Mammary epithelial cell (primary cell): ENCODE measurements at regions not wholly inside any gene's neighbourhood (a gene's known extent, or its start where the extent isn't known, plus 50 kb on each side); places are given as distances from the start of the nearest gene placed in this dataset.

Experiments used
- EZH2 ChIP-seq: IDR thresholded peaks from 2 replicates; pipeline ENCODE4 v1.6.1; 2012; ENCODE audit warnings: low read length, inconsistent platforms, borderline replicate concordance
- TF ChIP-seq, protein P1 (sequence below), 2 donors: IDR thresholded peaks in 1 of 2; conservative IDR thresholded peaks in 1 of 2; 2 replicates each; pipeline ENCODE4 v1.5.1; 2011 to 2012; ENCODE audit warnings: inconsistent platforms in 2 of 2, low read length in 2 of 2, mild to moderate bottlenecking in 2 of 2, control low read depth in 1 of 2, low read depth in 1 of 2; ENCODE audit not compliant: insufficient read depth in 1 of 2; ENCODE audit errors: extremely low read depth in 1 of 2

DNA sequence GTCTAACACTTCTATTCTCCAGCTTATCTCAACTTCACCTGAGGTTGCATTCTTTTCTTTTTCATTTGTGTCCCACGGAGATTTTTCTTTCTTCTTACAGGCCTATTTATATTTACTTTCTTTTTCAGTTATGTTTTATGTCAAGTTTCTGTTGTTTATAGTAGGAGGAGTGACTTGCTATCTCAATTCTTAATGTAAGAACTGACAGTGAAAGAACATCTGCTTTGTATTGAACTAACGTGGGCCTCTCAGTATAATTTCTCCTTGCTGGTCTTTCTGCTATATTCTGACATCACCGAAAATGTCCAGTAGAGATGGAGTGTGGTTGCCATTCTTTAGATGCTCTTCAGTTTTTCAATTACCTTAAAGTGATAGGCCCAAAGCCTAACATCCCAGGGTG is 521.7 kb downstream of the EPM2A start:
- TF ChIP-seq, protein P1, sequence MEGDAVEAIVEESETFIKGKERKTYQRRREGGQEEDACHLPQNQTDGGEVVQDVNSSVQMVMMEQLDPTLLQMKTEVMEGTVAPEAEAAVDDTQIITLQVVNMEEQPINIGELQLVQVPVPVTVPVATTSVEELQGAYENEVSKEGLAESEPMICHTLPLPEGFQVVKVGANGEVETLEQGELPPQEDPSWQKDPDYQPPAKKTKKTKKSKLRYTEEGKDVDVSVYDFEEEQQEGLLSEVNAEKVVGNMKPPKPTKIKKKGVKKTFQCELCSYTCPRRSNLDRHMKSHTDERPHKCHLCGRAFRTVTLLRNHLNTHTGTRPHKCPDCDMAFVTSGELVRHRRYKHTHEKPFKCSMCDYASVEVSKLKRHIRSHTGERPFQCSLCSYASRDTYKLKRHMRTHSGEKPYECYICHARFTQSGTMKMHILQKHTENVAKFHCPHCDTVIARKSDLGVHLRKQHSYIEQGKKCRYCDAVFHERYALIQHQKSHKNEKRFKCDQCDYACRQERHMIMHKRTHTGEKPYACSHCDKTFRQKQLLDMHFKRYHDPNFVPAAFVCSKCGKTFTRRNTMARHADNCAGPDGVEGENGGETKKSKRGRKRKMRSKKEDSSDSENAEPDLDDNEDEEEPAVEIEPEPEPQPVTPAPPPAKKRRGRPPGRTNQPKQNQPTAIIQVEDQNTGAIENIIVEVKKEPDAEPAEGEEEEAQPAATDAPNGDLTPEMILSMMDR (conservative IDR thresholded peaks at IDR 0.05 in 1 of 2, IDR thresholded peaks at IDR 0.05 in 1 of 2; ENCODE audit: extremely low read depth in 1 of 2, insufficient read depth in 1 of 2, low read depth in 1 of 2, low read length in 2 of 2): no peak
- no peak for TF ChIP-seq EZH2
